HepG2 (cell line): ENCODE measurements at regions not wholly inside any gene's neighbourhood (a gene's known extent, or its start where the extent isn't known, plus 50 kb on each side); places are given as distances from the start of the nearest gene placed in this dataset.

Experiments used
- AGO1 ChIP-seq: fragments of 200-400 bp; formaldehyde crosslinking; IDR thresholded peaks from 2 replicates; pipeline ENCODE4 v1.6.1; 2017; ENCODE audit warnings: mild to moderate bottlenecking, low read depth, low read length, moderate library complexity; ENCODE audit not compliant: poor library complexity, severe bottlenecking
- CEBPB ChIP-seq: IDR thresholded peaks from 2 replicates; pipeline ENCODE4 v1.6.1; 2011; ENCODE audit warnings: low read depth, low read length, improper control_type of control experiment, borderline replicate concordance
- FOXM1 ChIP-seq: sonication (generic); formaldehyde crosslinking; IDR thresholded peaks from 2 replicates; pipeline ENCODE4 v1.5.0; 2020; ENCODE audit warnings: missing genetic modification reagents
- GATAD1 ChIP-seq: IDR thresholded peaks from 2 replicates; pipeline ENCODE4 v1.6.1; 2016; ENCODE audit warnings: missing genetic modification reagents, missing compliant biosample characterization
- GPN1 ChIP-seq: sonication (generic); formaldehyde crosslinking; IDR thresholded peaks from 2 replicates; pipeline ENCODE4 v1.5.1; 2020; ENCODE audit warnings: missing genetic modification reagents, borderline replicate concordance
- MNT ChIP-seq: fragments of 450-650 bp; IDR thresholded peaks from 2 replicates; pipeline ENCODE4 v1.6.1; 2016
- NR2C2 ChIP-seq: sonication (generic); formaldehyde crosslinking; IDR thresholded peaks from 2 replicates; pipeline ENCODE4 v1.4.0; 2020; ENCODE audit warnings: missing genetic modification reagents, mild to moderate bottlenecking, moderate library complexity, borderline replicate concordance
- SMC3 ChIP-seq: IDR thresholded peaks from 2 replicates; pipeline ENCODE4 v1.6.1; 2011; ENCODE audit warnings: low read length, improper control_type of control experiment
- SSRP1 ChIP-seq: IDR thresholded peaks from 2 replicates; pipeline ENCODE4 v1.6.1; 2016; ENCODE audit warnings: control low read depth
- TEAD2 ChIP-seq: sonication (generic); formaldehyde crosslinking; IDR thresholded peaks from 2 replicates; pipeline ENCODE4 v1.9.0; 2021; ENCODE audit warnings: missing genetic modification reagents
- ZBTB1 ChIP-seq: sonication (generic); formaldehyde crosslinking; IDR thresholded peaks from 2 replicates; pipeline ENCODE4 v1.4.0; 2020; ENCODE audit warnings: missing genetic modification reagents, borderline replicate concordance

- TF ChIP-seq GPN1 (no peak), SSRP1 (no peak), SMC3 (no peak), AGO1 (no peak), NR2C2 (CRISPR knock-in tag) (no peak), ZBTB1 (CRISPR knock-in tag) (no peak), GATAD1 (CRISPR knock-in tag) (no peak), CEBPB (no peak), MNT (no peak), FOXM1 (CRISPR knock-in tag) (no peak), TEAD2 (CRISPR knock-in tag) (no peak)
These were observed 56.0 kb upstream of the RELL1 start for GRCh38 chr4:37742149-37742548.
